ENCODE measurements at regions not wholly inside any gene's neighbourhood (a gene's known extent, or its start where the extent isn't known, plus 50 kb on each side); places are given as distances from the start of the nearest gene placed in this dataset.

DNA sequence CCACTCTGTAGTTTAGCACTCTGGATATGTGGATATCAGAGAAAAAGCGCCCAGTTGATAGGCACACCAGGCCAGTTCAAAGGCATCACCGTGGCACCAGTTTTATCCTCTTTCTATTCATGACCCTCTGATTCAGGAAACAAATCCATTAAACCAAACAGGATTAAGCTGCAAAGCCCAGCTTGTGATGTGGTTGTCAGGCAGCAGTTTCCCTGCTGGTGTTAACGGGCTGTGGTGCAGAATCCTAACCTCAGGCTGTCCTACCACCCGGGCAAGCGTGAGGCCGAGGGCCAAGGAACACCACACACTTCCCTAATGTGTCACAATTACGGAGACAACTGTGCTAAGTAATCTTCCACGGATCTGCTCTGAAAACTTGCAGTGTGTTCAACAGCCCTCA is 209.1 kb downstream of the OLFM4 start:
- WGBS, 2 donors: 23 to 29% methylated on average over 8 of the region's 8 CpGs
- Histone ChIP-seq H3K9me3 (no peaks in the 10 kb centered on the region), H3K27ac (no peak overlapping the region), H3K36me3 (no peaks in the 10 kb centered on the region), H3K27me3 (peaks cover 0 to 29% (median 10%) of the 10 kb centered on the region in 7 donors), H3K4me1 (no peaks in the 10 kb centered on the region), H3K4me3 (no peak overlapping the region)
- intact Hi-C loops (cut with DNase I): no loop called here
- ATAC-seq (no peak), DNase-seq (no peak)
- TF ChIP-seq, protein P1, sequence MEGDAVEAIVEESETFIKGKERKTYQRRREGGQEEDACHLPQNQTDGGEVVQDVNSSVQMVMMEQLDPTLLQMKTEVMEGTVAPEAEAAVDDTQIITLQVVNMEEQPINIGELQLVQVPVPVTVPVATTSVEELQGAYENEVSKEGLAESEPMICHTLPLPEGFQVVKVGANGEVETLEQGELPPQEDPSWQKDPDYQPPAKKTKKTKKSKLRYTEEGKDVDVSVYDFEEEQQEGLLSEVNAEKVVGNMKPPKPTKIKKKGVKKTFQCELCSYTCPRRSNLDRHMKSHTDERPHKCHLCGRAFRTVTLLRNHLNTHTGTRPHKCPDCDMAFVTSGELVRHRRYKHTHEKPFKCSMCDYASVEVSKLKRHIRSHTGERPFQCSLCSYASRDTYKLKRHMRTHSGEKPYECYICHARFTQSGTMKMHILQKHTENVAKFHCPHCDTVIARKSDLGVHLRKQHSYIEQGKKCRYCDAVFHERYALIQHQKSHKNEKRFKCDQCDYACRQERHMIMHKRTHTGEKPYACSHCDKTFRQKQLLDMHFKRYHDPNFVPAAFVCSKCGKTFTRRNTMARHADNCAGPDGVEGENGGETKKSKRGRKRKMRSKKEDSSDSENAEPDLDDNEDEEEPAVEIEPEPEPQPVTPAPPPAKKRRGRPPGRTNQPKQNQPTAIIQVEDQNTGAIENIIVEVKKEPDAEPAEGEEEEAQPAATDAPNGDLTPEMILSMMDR (IDR thresholded peaks at IDR 0.05): no peak

DNA sequence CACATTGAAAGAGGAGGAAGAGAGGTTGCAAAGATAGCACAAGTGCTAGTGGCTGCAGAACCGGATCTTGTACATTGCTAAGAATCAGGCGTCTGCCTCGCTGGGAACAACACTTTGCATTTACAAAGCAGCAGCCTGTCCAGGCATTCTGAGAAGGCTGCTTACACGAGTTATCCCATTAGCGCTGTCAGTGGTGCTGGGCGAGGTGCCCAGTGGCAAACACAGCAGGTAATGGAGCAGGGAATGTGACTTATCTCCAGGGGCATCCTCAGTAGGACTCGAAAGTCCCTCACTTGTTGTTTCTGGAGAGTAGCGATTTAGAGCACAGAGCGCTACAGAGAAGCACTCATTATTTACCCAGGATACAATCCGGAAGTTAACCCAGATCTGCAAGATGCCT is 209.6 kb downstream of the OLFM4 start:
- Histone ChIP-seq H3K27ac (no peak overlapping the region), H3K4me3 (no peak overlapping the region), H3K4me1 (no peaks in the 10 kb centered on the region), H3K36me3 (no peaks in the 10 kb centered on the region), H3K9me3 (no peaks in the 10 kb centered on the region), H3K27me3 (peaks cover 0 to 32% (median 10%) of the 10 kb centered on the region in 7 donors)
- 21 to 23% methylated on average over 10 of the region's 10 CpGs for WGBS, 2 donors
- intact Hi-C loops (cut with DNase I): no loop called here
- DNase-seq (no peak), ATAC-seq (no peak)
- TF ChIP-seq, protein P1 (IDR thresholded peaks at IDR 0.05): no peak

DNA sequence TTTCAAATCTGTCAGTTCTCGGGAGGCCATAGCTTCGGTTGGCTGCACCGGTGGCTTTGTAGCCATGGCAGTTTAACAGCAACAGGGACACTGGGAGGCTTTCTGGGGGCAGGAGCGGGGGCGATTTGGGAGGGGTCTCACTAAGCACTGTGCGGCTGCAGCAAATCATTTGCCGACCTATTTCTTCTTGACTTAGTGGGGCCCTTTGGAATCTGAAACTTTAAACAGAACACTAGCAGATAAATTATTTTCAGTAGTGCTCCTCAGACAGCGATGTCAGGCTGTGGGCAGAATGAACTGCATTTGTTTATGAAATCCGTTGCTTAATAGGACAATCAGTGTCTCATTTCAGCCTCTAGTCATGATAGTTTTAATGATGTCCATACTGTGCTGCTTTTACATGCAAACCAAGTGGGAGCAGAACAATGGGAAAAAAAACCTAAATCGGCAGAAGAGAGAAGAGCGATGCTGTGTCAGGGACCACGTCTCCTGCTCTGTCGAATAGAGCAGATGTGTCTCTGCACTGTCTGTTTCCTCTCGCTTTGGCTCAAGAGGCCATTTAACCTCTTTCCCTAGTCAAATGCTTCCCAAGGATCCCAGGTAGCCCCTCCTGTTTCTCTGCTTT is 211.9 kb downstream of the OLFM4 start:
- Histone ChIP-seq H3K4me1 (no peaks in the 10 kb centered on the region), H3K36me3 (no peaks in the 10 kb centered on the region), H3K4me3 (no peak overlapping the region), H3K9me3 (no peaks in the 10 kb centered on the region), H3K27me3 (peaks cover 0 to 41% (median 10%) of the 10 kb centered on the region in 7 donors), H3K27ac (no peak overlapping the region)
- intact Hi-C loops (cut with DNase I): no loop called here
- ATAC-seq: no peak
- DNase-seq: no peak
- WGBS, 2 donors: 70 to 79% methylated on average over 14 of the region's 14 CpGs
- TF ChIP-seq, protein P1 (IDR thresholded peaks at IDR 0.05): no peak

DNA sequence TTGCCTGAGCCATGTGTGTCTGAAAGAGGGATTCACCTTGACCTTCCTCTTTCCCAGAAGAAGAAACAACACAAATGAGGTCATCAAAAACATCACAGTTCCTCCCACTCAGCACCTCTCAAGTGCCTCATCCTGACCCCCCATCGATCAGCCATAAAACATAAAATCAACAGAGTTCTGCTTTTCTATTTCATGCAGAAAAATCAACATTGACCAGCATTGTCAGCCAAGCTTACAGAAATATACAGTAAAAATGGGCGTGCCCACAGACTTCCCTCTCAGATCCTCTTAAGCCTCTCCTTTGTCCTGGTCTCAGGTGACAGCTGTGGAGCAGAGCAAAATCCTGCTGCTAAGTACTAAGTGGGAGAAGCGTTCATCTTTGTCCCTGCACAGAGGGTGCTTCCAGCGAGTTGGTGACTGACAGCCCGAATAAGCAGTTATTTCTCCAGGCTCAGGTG is 213.3 kb downstream of the OLFM4 start:
- DNase-seq: no peak
- Histone ChIP-seq H3K27ac (no peak overlapping the region), H3K9me3 (no peaks in the 10 kb centered on the region), H3K36me3 (no peaks in the 10 kb centered on the region), H3K4me3 (no peak overlapping the region), H3K27me3 (peaks cover 0 to 41% (median 10%) of the 10 kb centered on the region in 7 donors), H3K4me1 (no peaks in the 10 kb centered on the region)
- no peak for ATAC-seq
- 68 to 70% methylated on average over 5 of the region's 5 CpGs for WGBS, 2 donors
- intact Hi-C loops (cut with DNase I): no loop called here
- TF ChIP-seq, protein P1 (IDR thresholded peaks at IDR 0.05): no peak
